ENCODE measurements at regions not wholly inside any gene's neighbourhood (a gene's known extent, or its start where the extent isn't known, plus 50 kb on each side); places are given as distances from the start of the nearest gene placed in this dataset.

DNA sequence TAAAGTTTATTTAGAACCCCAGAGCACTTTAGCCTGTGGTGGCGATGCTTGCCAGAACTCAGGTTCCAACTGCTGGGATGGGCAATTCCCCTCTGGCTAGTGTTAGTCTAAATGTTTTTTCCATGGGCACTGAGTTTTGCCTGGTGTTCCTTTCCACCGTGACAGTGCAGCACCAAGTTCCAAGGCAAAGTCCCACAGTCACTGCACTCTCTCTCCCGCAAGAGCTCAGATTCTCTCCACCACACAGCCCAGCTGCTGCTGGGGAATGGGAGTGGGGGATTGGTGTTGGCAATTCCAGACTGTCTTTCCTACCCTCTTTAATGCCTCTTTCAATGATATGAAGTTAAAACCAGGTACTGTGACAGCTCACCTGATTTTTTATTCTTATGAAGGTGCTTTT, 247.6 kb downstream of the ALDH8A1 start:
- Histone ChIP-seq H3K4me2 (no peak overlapping the region), H3K36me3 (ENCODE audit: insufficient read depth) (no peaks in the 10 kb centered on the region), H3K27me3 (ENCODE audit: insufficient read depth, low read depth) (no peaks in the 10 kb centered on the region), H2AFZ (ENCODE audit: low read depth) (no peak overlapping the region), H3K9ac (no peak overlapping the region), H3K79me2 (ENCODE audit: insufficient read depth, low read depth) (no peaks in the 10 kb centered on the region), H3K4me1 (ENCODE audit: low read depth, poor library complexity, severe bottlenecking) (no peaks in the 10 kb centered on the region), H4K20me1 (ENCODE audit: insufficient read depth) (no peaks in the 10 kb centered on the region), H3K27ac (no peak overlapping the region), H3K4me3 (IDR thresholded peaks at IDR 0.05; ENCODE audit: insufficient read depth, low read depth, low read length) (no peak overlapping the region)
- TF ChIP-seq, protein P1, sequence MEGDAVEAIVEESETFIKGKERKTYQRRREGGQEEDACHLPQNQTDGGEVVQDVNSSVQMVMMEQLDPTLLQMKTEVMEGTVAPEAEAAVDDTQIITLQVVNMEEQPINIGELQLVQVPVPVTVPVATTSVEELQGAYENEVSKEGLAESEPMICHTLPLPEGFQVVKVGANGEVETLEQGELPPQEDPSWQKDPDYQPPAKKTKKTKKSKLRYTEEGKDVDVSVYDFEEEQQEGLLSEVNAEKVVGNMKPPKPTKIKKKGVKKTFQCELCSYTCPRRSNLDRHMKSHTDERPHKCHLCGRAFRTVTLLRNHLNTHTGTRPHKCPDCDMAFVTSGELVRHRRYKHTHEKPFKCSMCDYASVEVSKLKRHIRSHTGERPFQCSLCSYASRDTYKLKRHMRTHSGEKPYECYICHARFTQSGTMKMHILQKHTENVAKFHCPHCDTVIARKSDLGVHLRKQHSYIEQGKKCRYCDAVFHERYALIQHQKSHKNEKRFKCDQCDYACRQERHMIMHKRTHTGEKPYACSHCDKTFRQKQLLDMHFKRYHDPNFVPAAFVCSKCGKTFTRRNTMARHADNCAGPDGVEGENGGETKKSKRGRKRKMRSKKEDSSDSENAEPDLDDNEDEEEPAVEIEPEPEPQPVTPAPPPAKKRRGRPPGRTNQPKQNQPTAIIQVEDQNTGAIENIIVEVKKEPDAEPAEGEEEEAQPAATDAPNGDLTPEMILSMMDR (conservative IDR thresholded peaks at IDR 0.05; ENCODE audit: low read depth, low read length), result no peak

DNA sequence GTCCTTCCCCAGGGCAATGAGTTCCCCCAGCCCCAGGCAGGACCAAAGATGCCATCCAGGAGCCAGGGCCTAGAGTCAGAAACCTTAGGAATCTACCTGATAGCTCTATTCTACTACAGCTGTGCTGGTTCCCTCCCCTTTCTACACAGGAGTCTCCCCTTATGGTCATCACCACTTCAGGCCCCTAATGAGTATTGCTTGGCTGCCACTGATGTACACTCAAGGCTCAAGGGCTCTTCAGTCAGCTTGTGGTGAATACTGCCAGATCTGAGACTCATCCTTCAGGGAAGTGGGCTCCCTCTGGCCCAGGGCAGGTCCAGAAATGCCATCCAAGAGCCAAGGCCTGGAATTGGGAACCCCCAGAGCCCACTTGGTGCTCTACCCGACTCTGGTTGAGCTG, 248.6 kb downstream of the ALDH8A1 start:
- Histone ChIP-seq H3K9ac (no peak overlapping the region), H2AFZ (ENCODE audit: low read depth) (no peak overlapping the region), H4K20me1 (ENCODE audit: insufficient read depth) (no peaks in the 10 kb centered on the region), H3K4me3 (IDR thresholded peaks at IDR 0.05; ENCODE audit: insufficient read depth, low read depth, low read length) (no peak overlapping the region), H3K79me2 (ENCODE audit: insufficient read depth, low read depth) (no peaks in the 10 kb centered on the region), H3K4me1 (ENCODE audit: low read depth, poor library complexity, severe bottlenecking) (no peaks in the 10 kb centered on the region), H3K27ac (no peak overlapping the region), H3K27me3 (ENCODE audit: insufficient read depth, low read depth) (no peaks in the 10 kb centered on the region), H3K4me2 (no peak overlapping the region), H3K36me3 (ENCODE audit: insufficient read depth) (no peaks in the 10 kb centered on the region)
- TF ChIP-seq, protein P1 (conservative IDR thresholded peaks at IDR 0.05; ENCODE audit: low read depth, low read length), result no peak

DNA sequence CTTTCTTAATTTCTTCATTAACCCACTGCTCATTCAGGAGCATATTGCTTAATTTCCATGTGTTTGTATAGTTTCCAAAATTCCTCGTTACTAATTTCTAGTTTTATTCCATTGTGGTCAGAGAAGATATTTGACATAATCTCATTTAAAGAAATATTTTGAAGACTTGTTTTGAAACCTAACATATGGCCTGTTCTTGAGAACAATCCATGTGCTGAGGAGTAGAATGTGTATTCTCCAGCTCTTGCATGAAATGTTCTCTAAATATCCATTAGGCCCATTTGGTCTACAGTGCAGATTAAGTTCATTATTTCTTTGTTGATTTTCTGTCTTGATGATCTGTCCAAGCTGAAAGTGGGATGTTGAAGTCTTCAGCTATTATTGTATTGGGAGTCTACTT, 251.7 kb downstream of the ALDH8A1 start:
- Histone ChIP-seq H4K20me1 (ENCODE audit: insufficient read depth) (no peaks in the 10 kb centered on the region), H3K4me3 (IDR thresholded peaks at IDR 0.05; ENCODE audit: insufficient read depth, low read depth, low read length) (no peak overlapping the region), H3K79me2 (ENCODE audit: insufficient read depth, low read depth) (no peaks in the 10 kb centered on the region), H3K36me3 (ENCODE audit: insufficient read depth) (no peaks in the 10 kb centered on the region), H2AFZ (ENCODE audit: low read depth) (no peak overlapping the region), H3K27me3 (ENCODE audit: insufficient read depth, low read depth) (no peaks in the 10 kb centered on the region), H3K4me1 (ENCODE audit: low read depth, poor library complexity, severe bottlenecking) (no peaks in the 10 kb centered on the region), H3K4me2 (no peak overlapping the region), H3K27ac (no peak overlapping the region), H3K9ac (no peak overlapping the region)
- TF ChIP-seq, protein P1 (conservative IDR thresholded peaks at IDR 0.05; ENCODE audit: low read depth, low read length), result no peak

DNA sequence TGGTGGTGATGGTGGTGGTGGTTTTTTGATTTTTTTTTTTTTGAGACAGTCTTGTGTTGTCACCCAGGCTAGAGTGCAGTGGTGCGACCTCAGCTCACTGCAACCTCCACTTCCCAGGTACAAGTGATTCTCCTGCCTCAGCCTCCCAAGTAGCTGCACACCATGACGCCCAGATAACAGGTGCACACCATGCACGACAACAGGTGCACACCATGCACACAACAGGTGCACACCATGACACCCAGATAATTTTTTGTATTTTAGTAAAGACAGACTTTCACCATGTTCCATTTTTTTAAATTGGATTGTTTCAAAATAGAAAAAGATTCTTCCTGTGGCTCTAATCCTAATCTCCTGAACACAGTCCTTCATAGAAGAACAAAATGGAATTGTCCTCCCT, 257.9 kb downstream of the ALDH8A1 start:
- H3K27me3 ChIP-seq (ENCODE audit: insufficient read depth, low read depth), result no peaks in the 10 kb centered on the region
- H3K4me3 ChIP-seq (IDR thresholded peaks at IDR 0.05; ENCODE audit: insufficient read depth, low read depth, low read length), result no peak overlapping the region
- TF ChIP-seq, protein P1 (conservative IDR thresholded peaks at IDR 0.05; ENCODE audit: low read depth, low read length), result no peak

More for the DNA sequence above, 257.9 kb downstream of the ALDH8A1 start:
- H3K4me1 ChIP-seq (ENCODE audit: low read depth, poor library complexity, severe bottlenecking), result no peaks in the 10 kb centered on the region
- no peaks in the 10 kb centered on the region for H4K20me1 ChIP-seq (ENCODE audit: insufficient read depth)
- H3K4me2 ChIP-seq, result no peak overlapping the region
- no peak overlapping the region for H2AFZ ChIP-seq (ENCODE audit: low read depth)
- no peaks in the 10 kb centered on the region for H3K79me2 ChIP-seq (ENCODE audit: insufficient read depth, low read depth)
- no peak overlapping the region for H3K9ac ChIP-seq
- H3K36me3 ChIP-seq (ENCODE audit: insufficient read depth), result no peaks in the 10 kb centered on the region
- no peak overlapping the region for H3K27ac ChIP-seq

Data from KMS-11 (cell line).